AG04450 (cell line): ENCODE measurements at regions not wholly inside any gene's neighbourhood (a gene's known extent, or its start where the extent isn't known, plus 50 kb on each side); places are given as distances from the start of the nearest gene placed in this dataset.

Experiments
- CTCF ChIA-PET: fragments of 300-600, 350-600 bp; formaldehyde crosslinking; extraction: SDS; loops from one replicate; lab custom pipeline; 2022; ENCODE audit warnings: antibody characterized with exemption, inconsistent platforms; lab: Charles Lee
- POLR2A ChIA-PET: fragments of 350-600 bp; formaldehyde crosslinking; extraction: SDS; loops from one replicate; lab custom pipeline; 2021; ENCODE audit warnings: antibody characterized with exemption, inconsistent platforms; lab: Yijun Ruan, JAX
- DNase-seq: peaks from one replicate; pipeline ENCODE4 v3.0.0-alpha.2; 2011; ENCODE audit warnings: low read depth, low spot score
- H3K27ac ChIP-seq: one replicate; pipeline ENCODE4 v1.5.1; 2012; ENCODE audit warnings: low read depth, low read length, control low read depth
- H3K27me3 ChIP-seq: one replicate; pipeline ENCODE4 v1.6.0; 2012; ENCODE audit warnings: low read length; ENCODE audit not compliant: control insufficient read depth, insufficient read depth
- H3K4me3 ChIP-seq: 2 replicates; pipeline ENCODE4 v1.5.1; 2011; ENCODE audit warnings: mild to moderate bottlenecking, low read depth, low read length, control low read depth
- H3K9me3 ChIP-seq: 2 replicates; pipeline ENCODE4 v1.5.1; 2012; ENCODE audit warnings: low read length; ENCODE audit not compliant: control insufficient read depth, insufficient read depth
- CTCF ChIP-seq: IDR thresholded peaks from 2 replicates; pipeline ENCODE4 v1.5.1; 2011; ENCODE audit warnings: low read depth, low read length, control low read depth, inconsistent platforms

GRCh38 chr20:23212464-23212995 is 126.4 kb upstream of the CD93 start:
- POLR2A ChIA-PET = no interaction called here
- TF ChIP-seq CTCF = no peak
- no peak for DNase-seq
- H3K9me3 ChIP-seq = no peaks in the 10 kb centered on the region
- no peak overlapping the region for H3K27ac ChIP-seq
- peaks cover 22% of the 10 kb centered on the region for H3K27me3 ChIP-seq
- H3K4me3 ChIP-seq = no peak overlapping the region
- CTCF ChIA-PET = no interaction called here

- ChIA-PET POLR2A (no interaction called here), CTCF (no interaction called here)
- Histone ChIP-seq H3K27me3 (peaks cover 22% of the 10 kb centered on the region), H3K9me3 (no peaks in the 10 kb centered on the region), H3K4me3 (no peak overlapping the region), H3K27ac (no peak overlapping the region)
- DNase-seq = no peak
- no peak for TF ChIP-seq CTCF
Observed at GRCh38 chr20:23212011-23212410, 125.9 kb upstream of the CD93 start.

GRCh38 chr20:23211164-23211563 is 125.0 kb upstream of the CD93 start:
- DNase-seq = no peak
- ChIA-PET POLR2A (no interaction called here), CTCF (no interaction called here)
- no peaks in the 10 kb centered on the region for H3K9me3 ChIP-seq
- TF ChIP-seq CTCF = no peak
- H3K27ac ChIP-seq = no peak overlapping the region
- H3K27me3 ChIP-seq = peaks cover 25% of the 10 kb centered on the region
- H3K4me3 ChIP-seq = no peak overlapping the region

GRCh38 chr20:23207826-23208540 is 121.9 kb upstream of the CD93 start:
- POLR2A ChIA-PET = no interaction called here

More at GRCh38 chr20:23207826-23208540, 121.9 kb upstream of the CD93 start:
- no peaks in the 10 kb centered on the region for H3K9me3 ChIP-seq
- peaks cover 52% of the 10 kb centered on the region for H3K27me3 ChIP-seq
- no peak for TF ChIP-seq CTCF
- no peak overlapping the region for H3K27ac ChIP-seq
- CTCF ChIA-PET = no interaction called here
- no peak for DNase-seq
- no peak overlapping the region for H3K4me3 ChIP-seq
